ENCODE measurements at regions not wholly inside any gene's neighbourhood (a gene's known extent, or its start where the extent isn't known, plus 50 kb on each side); places are given as distances from the start of the nearest gene placed in this dataset.

- no peak overlapping the region for H3K4me3 ChIP-seq (ENCODE audit: low read depth in 1 of 2, low read length in 2 of 2)
- no peaks in the 10 kb centered on the region for H3K36me3 ChIP-seq (ENCODE audit: control insufficient read depth in 1 of 2, insufficient read depth in 2 of 2, low read length in 2 of 2)
- no peaks in the 10 kb centered on the region for H3K4me1 ChIP-seq (ENCODE audit: control insufficient read depth in 1 of 2, insufficient read depth in 2 of 2, low read length in 2 of 2)
- H3K9me3 ChIP-seq (ENCODE audit: control insufficient read depth in 1 of 2, low read length in 2 of 2): no peaks in the 10 kb centered on the region
- H3K9ac ChIP-seq (ENCODE audit: low read depth in 1 of 2, low read length in 2 of 2): no peak overlapping the region
- H3K27me3 ChIP-seq (ENCODE audit: control insufficient read depth in 1 of 2, insufficient read depth in 2 of 2, low read length in 2 of 2): no peaks in the 10 kb centered on the region
- no peak overlapping the region for H3K27ac ChIP-seq (ENCODE audit: low read depth, low read length)
Observed at GRCh38 chr17:63120406-63120805, 154.4 kb downstream of the TANC2 start.

DNA sequence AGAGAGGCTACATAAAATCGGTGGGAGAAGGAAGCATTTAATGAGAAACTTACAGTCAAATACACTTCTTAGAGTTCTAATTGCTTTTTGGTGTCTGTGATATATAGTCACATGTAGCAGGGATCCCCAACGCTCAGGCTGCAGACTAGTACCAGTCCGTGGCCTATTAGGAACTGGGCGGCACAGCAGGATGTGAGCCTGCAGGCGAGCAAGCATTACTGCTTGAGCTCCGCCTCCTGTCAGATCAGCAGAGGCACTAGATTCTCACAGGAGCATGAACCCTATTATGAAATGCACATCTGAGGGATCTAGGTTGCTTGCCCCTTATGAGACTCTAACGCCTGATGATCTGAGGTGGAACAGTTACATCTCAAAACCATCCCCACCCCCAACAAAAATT, 158.5 kb downstream of the TANC2 start:
- no peaks in the 10 kb centered on the region for H3K4me1 ChIP-seq (ENCODE audit: control insufficient read depth in 1 of 2, insufficient read depth in 2 of 2, low read length in 2 of 2)
- no peak overlapping the region for H3K9ac ChIP-seq (ENCODE audit: low read depth in 1 of 2, low read length in 2 of 2)
- H3K27me3 ChIP-seq (ENCODE audit: control insufficient read depth in 1 of 2, insufficient read depth in 2 of 2, low read length in 2 of 2): no peaks in the 10 kb centered on the region
- no peaks in the 10 kb centered on the region for H3K36me3 ChIP-seq (ENCODE audit: control insufficient read depth in 1 of 2, insufficient read depth in 2 of 2, low read length in 2 of 2)
- H3K4me3 ChIP-seq (ENCODE audit: low read depth in 1 of 2, low read length in 2 of 2): no peak overlapping the region
- no peaks in the 10 kb centered on the region for H3K9me3 ChIP-seq (ENCODE audit: control insufficient read depth in 1 of 2, low read length in 2 of 2)
- H3K27ac ChIP-seq (ENCODE audit: low read depth, low read length): no peak overlapping the region

- Histone ChIP-seq H3K9me3 (ENCODE audit: control insufficient read depth in 1 of 2, low read length in 2 of 2) (no peaks in the 10 kb centered on the region), H3K27ac (ENCODE audit: low read depth, low read length) (no peak overlapping the region), H3K27me3 (ENCODE audit: control insufficient read depth in 1 of 2, insufficient read depth in 2 of 2, low read length in 2 of 2) (no peaks in the 10 kb centered on the region), H3K9ac (ENCODE audit: low read depth in 1 of 2, low read length in 2 of 2) (no peak overlapping the region), H3K4me3 (ENCODE audit: low read depth in 1 of 2, low read length in 2 of 2) (no peak overlapping the region), H3K36me3 (ENCODE audit: control insufficient read depth in 1 of 2, insufficient read depth in 2 of 2, low read length in 2 of 2) (no peaks in the 10 kb centered on the region), H3K4me1 (ENCODE audit: control insufficient read depth in 1 of 2, insufficient read depth in 2 of 2, low read length in 2 of 2) (no peaks in the 10 kb centered on the region)
Observed at GRCh38 chr17:63124958-63125357, 158.9 kb downstream of the TANC2 start.

GRCh38 chr17:63125987-63126386, 160.0 kb downstream of the TANC2 start:
- Histone ChIP-seq H3K9me3 (ENCODE audit: control insufficient read depth in 1 of 2, low read length in 2 of 2) (no peaks in the 10 kb centered on the region), H3K27ac (ENCODE audit: low read depth, low read length) (no peak overlapping the region), H3K36me3 (ENCODE audit: control insufficient read depth in 1 of 2, insufficient read depth in 2 of 2, low read length in 2 of 2) (no peaks in the 10 kb centered on the region)

DNA sequence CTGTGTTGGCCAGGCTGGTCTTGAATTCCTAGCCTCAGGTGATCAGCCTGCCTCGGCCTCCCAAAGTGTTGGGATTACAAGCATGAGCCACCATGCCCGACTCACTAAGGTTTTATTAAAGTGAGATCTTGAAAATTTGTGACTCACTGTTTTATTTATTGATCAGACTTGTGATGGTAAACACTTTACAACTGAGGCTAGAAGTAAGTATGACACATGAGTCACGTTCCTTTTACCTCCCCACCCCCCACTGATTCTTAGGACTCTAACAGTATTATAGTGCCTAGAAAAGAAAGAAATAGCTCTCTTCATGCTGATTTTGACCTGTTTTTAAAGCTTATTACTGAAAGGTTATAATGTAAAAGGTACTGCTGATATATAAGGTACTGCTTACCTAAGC, 160.6 kb downstream of the TANC2 start:
- H3K9ac ChIP-seq (ENCODE audit: low read depth in 1 of 2, low read length in 2 of 2): no peak overlapping the region
- no peak overlapping the region for H3K4me3 ChIP-seq (ENCODE audit: low read depth in 1 of 2, low read length in 2 of 2)
- no peaks in the 10 kb centered on the region for H3K36me3 ChIP-seq (ENCODE audit: control insufficient read depth in 1 of 2, insufficient read depth in 2 of 2, low read length in 2 of 2)
- no peaks in the 10 kb centered on the region for H3K27me3 ChIP-seq (ENCODE audit: control insufficient read depth in 1 of 2, insufficient read depth in 2 of 2, low read length in 2 of 2)
- H3K27ac ChIP-seq (ENCODE audit: low read depth, low read length): no peak overlapping the region
- no peaks in the 10 kb centered on the region for H3K9me3 ChIP-seq (ENCODE audit: control insufficient read depth in 1 of 2, low read length in 2 of 2)
- peaks cover 0 to 3% of the 10 kb centered on the region in 2 donors for H3K4me1 ChIP-seq (ENCODE audit: control insufficient read depth in 1 of 2, insufficient read depth in 2 of 2, low read length in 2 of 2)

More at GRCh38 chr17:63125987-63126386, 160.0 kb downstream of the TANC2 start:
- Histone ChIP-seq H3K27me3 (ENCODE audit: control insufficient read depth in 1 of 2, insufficient read depth in 2 of 2, low read length in 2 of 2) (no peaks in the 10 kb centered on the region), H3K9ac (ENCODE audit: low read depth in 1 of 2, low read length in 2 of 2) (no peak overlapping the region), H3K4me3 (ENCODE audit: low read depth in 1 of 2, low read length in 2 of 2) (no peak overlapping the region), H3K4me1 (ENCODE audit: control insufficient read depth in 1 of 2, insufficient read depth in 2 of 2, low read length in 2 of 2) (peaks cover 0 to 3% of the 10 kb centered on the region in 2 donors)

GRCh38 chr17:63132459-63132911, 166.4 kb downstream of the TANC2 start:
- Histone ChIP-seq H3K4me1 (ENCODE audit: control insufficient read depth in 1 of 2, insufficient read depth in 2 of 2, low read length in 2 of 2) (peaks cover 0 to 3% of the 10 kb centered on the region in 2 donors), H3K4me3 (ENCODE audit: low read depth in 1 of 2, low read length in 2 of 2) (no peak overlapping the region), H3K27ac (ENCODE audit: low read depth, low read length) (no peak overlapping the region), H3K9ac (ENCODE audit: low read depth in 1 of 2, low read length in 2 of 2) (no peak overlapping the region), H3K27me3 (ENCODE audit: control insufficient read depth in 1 of 2, insufficient read depth in 2 of 2, low read length in 2 of 2) (no peaks in the 10 kb centered on the region), H3K9me3 (ENCODE audit: control insufficient read depth in 1 of 2, low read length in 2 of 2) (no peaks in the 10 kb centered on the region), H3K36me3 (ENCODE audit: control insufficient read depth in 1 of 2, insufficient read depth in 2 of 2, low read length in 2 of 2) (no peaks in the 10 kb centered on the region)

GRCh38 chr17:63133491-63133890, 167.5 kb downstream of the TANC2 start:
- Histone ChIP-seq H3K27me3 (ENCODE audit: control insufficient read depth in 1 of 2, insufficient read depth in 2 of 2, low read length in 2 of 2) (no peaks in the 10 kb centered on the region), H3K4me3 (ENCODE audit: low read depth in 1 of 2, low read length in 2 of 2) (no peak overlapping the region), H3K27ac (ENCODE audit: low read depth, low read length) (no peak overlapping the region), H3K36me3 (ENCODE audit: control insufficient read depth in 1 of 2, insufficient read depth in 2 of 2, low read length in 2 of 2) (no peaks in the 10 kb centered on the region), H3K4me1 (ENCODE audit: control insufficient read depth in 1 of 2, insufficient read depth in 2 of 2, low read length in 2 of 2) (peaks cover 0 to 3% of the 10 kb centered on the region in 2 donors), H3K9me3 (ENCODE audit: control insufficient read depth in 1 of 2, low read length in 2 of 2) (no peaks in the 10 kb centered on the region), H3K9ac (ENCODE audit: low read depth in 1 of 2, low read length in 2 of 2) (no peak overlapping the region)

GRCh38 chr17:63134867-63135266, 168.8 kb downstream of the TANC2 start:
- Histone ChIP-seq H3K36me3 (ENCODE audit: control insufficient read depth in 1 of 2, insufficient read depth in 2 of 2, low read length in 2 of 2) (no peaks in the 10 kb centered on the region), H3K27ac (ENCODE audit: low read depth, low read length) (no peak overlapping the region), H3K27me3 (ENCODE audit: control insufficient read depth in 1 of 2, insufficient read depth in 2 of 2, low read length in 2 of 2) (no peaks in the 10 kb centered on the region), H3K9me3 (ENCODE audit: control insufficient read depth in 1 of 2, low read length in 2 of 2) (no peaks in the 10 kb centered on the region), H3K4me3 (ENCODE audit: low read depth in 1 of 2, low read length in 2 of 2) (no peak overlapping the region), H3K9ac (ENCODE audit: low read depth in 1 of 2, low read length in 2 of 2) (no peak overlapping the region), H3K4me1 (ENCODE audit: control insufficient read depth in 1 of 2, insufficient read depth in 2 of 2, low read length in 2 of 2) (peaks cover 0 to 3% of the 10 kb centered on the region in 2 donors)

DNA sequence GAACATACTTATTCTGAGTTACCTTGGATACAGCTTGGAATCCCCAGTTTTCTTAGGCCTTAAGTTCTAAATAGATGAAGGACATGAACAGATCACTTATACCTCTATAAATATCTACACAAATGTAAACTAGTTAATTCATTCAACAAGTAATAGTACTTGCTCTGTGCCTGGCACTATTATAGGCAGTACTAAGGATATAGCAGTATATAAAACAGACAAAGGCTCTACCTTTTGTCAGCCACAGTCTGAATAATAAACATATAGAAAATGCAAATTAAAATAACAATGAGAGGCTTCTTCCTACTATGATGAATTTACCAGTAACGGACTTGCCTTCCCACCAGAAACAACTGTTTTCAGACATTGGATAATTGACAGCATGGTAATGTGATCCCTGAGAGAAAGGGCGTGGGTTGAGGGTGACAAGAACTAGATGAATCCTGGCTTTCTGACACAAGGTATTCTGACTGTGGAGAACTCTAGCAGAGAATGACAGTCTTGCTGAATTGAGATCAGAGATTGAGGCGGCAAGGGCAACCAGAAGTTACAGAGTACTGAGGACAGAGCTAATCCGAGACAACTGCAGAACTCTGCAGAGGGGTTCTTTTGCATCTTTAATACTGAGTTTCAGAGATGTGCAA, 170.5 kb downstream of the TANC2 start:
- H3K9ac ChIP-seq (ENCODE audit: low read depth in 1 of 2, low read length in 2 of 2): no peak overlapping the region
- H3K4me1 ChIP-seq (ENCODE audit: control insufficient read depth in 1 of 2, insufficient read depth in 2 of 2, low read length in 2 of 2): peaks cover 0 to 5% of the 10 kb centered on the region in 2 donors
- no peak overlapping the region for H3K4me3 ChIP-seq (ENCODE audit: low read depth in 1 of 2, low read length in 2 of 2)
- H3K9me3 ChIP-seq (ENCODE audit: control insufficient read depth in 1 of 2, low read length in 2 of 2): no peaks in the 10 kb centered on the region
- no peak overlapping the region for H3K27ac ChIP-seq (ENCODE audit: low read depth, low read length)
- no peaks in the 10 kb centered on the region for H3K27me3 ChIP-seq (ENCODE audit: control insufficient read depth in 1 of 2, insufficient read depth in 2 of 2, low read length in 2 of 2)
- no peaks in the 10 kb centered on the region for H3K36me3 ChIP-seq (ENCODE audit: control insufficient read depth in 1 of 2, insufficient read depth in 2 of 2, low read length in 2 of 2)

- Histone ChIP-seq H3K27me3 (ENCODE audit: control insufficient read depth in 1 of 2, insufficient read depth in 2 of 2, low read length in 2 of 2) (no peaks in the 10 kb centered on the region), H3K4me1 (ENCODE audit: control insufficient read depth in 1 of 2, insufficient read depth in 2 of 2, low read length in 2 of 2) (peaks cover 0 to 5% of the 10 kb centered on the region in 2 donors), H3K27ac (ENCODE audit: low read depth, low read length) (no peak overlapping the region), H3K9me3 (ENCODE audit: control insufficient read depth in 1 of 2, low read length in 2 of 2) (no peaks in the 10 kb centered on the region), H3K9ac (ENCODE audit: low read depth in 1 of 2, low read length in 2 of 2) (no peak overlapping the region), H3K36me3 (ENCODE audit: control insufficient read depth in 1 of 2, insufficient read depth in 2 of 2, low read length in 2 of 2) (no peaks in the 10 kb centered on the region), H3K4me3 (ENCODE audit: low read depth in 1 of 2, low read length in 2 of 2) (no peak overlapping the region)
Observed at GRCh38 chr17:63137163-63137562, 171.1 kb downstream of the TANC2 start.

Measured in duodenal mucosa (tissue), 2 donors.